ENCODE measurements at regions not wholly inside any gene's neighbourhood (a gene's known extent, or its start where the extent isn't known, plus 50 kb on each side); places are given as distances from the start of the nearest gene placed in this dataset.

DNA sequence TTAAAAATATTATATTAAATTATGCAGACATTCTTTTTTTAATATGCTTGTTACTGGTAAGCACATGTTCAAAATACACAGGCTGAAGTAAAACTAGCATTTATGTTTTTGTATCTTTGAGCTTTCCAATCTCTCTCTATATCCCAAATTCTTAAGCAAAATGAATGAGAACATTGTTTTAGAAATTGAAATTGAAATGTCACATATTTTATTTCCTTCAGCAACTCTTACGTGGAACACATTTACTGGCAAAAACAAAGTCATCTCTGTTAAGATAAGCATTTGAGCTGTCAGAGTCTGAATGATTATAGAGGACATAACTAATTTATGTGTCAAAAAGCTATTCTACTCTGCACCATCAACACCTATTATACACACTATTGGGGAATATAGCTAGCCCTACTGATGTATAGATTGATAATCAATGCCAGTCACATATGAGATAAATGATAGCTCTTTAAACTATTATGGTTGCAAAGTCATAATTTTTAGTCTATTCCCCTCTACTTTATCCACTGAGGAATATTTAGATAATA, 535.4 kb upstream of the BCHE start:
- no peak for DNase-seq (ENCODE audit: low spot score)
- ATAC-seq = no peak

DNA sequence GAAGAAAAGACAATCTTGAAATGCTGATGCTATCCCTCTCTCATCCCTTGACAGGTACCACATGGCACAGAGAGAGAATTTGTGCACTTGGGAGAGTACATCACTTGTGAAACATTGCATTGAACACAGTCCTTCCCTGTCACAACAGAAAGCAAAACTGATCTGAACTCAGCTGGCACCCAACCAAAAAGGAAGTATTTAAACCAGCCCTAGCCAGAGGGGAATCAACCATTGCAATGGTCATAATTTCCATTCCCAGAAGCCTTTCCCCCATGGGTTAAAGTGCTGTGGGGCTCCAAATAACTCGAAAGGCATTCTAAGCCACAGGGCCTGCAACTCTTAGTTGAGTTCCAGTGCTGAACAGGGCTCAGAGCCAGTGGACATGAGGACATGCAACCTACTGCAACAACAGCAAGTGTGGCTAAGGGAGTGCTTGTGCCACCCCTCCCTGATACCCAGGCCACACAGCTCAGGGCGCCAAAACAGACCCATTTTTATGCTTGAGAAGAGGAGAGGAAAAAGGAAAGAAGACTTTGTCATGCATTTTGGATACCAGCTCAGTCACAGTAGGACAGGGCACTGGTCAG, 530.8 kb upstream of the BCHE start:
- ATAC-seq (no peak), DNase-seq (ENCODE audit: low spot score) (no peak)

DNA sequence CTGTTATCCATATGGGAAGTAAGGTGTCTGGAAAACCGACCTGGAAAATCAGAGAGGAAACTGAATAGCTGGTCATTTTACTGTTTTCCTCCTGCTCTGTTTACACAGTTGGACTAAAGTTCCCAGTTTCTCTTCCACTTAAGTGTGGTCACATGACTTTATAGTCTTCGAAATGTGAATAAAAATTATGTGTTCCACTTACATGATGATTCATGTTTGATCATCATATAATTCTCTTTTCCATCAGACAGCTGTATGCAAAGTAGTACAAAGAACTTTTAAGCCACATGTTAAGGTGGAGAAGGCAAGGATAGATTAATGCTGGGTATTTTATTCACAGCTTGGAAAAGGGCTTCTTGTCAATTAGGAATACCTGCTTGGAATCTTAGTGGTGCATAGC, 525.5 kb upstream of the BCHE start:
- DNase-seq (ENCODE audit: low spot score) (no peak), ATAC-seq (no peak)

DNA sequence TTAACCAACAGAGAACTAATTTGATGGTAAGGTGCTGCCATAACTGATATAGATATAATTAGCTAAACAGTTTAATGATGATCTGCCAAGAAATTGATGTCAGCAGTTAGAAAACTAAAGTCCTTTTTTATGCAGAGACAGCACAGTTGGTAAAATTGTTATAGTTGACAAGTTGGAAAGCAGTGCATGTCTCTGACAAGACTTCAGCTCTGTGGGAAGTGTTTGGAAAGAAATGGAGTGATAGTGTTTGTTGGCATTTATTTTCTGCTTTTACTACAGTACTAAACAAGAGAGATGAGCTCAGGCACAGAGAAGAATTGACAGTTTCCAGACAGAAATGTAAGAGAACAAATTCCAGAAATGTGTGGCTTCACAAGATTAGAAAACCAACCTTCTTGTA, 523.5 kb upstream of the BCHE start:
- no peak for DNase-seq (ENCODE audit: low spot score)
- no peak for ATAC-seq

DNA sequence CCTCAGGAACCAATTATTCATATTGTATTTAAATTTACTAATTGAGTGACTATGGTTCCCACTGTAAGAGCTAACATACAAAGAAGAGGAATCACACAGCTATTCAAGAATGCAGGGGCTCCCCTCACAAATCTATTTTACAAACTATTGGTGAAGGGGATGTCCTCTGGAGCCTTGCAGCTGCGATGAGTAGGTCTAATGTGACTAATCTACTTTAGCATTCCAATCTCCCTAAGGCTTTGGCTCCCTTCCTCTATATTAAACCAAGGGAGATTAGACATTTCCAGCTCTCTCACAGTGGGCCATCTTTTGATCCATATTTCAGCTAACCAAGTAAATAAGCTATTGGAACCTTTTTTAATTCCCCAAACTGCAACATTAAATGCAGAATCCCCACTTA, 514.2 kb upstream of the BCHE start:
- no peak for ATAC-seq
- DNase-seq (ENCODE audit: low spot score) = no peak

DNA sequence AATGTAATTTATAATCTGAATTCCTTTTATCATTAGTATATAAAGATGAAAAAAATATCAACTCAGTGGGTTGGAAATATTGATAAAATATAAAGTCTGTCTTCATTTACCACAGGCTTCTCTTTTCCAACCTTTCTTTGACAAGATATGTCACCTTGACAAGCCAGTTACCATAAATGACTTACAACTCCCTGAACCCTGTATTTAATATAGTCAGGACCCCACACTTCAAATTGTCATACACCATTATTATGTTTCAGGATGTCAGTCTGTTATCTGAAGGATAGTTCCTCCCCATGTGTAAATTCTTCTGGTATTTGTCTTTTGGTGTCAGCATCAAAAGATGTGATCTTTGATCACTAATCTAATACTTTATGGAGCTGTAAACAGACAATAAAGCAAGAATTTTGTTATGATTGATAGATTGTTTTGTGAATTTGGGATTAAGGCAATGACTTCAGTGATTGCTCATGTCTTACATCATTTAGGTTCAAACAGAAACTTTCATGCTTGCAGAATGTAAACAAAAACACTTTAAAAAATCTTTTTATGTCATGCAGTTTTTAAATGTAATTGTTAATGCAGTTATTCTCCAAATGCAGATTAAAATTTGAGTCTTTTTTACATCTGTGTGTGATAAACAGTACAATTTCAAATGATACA, 503.5 kb upstream of the BCHE start:
- ATAC-seq = no peak
- DNase-seq (ENCODE audit: low spot score) = no peak

DNA sequence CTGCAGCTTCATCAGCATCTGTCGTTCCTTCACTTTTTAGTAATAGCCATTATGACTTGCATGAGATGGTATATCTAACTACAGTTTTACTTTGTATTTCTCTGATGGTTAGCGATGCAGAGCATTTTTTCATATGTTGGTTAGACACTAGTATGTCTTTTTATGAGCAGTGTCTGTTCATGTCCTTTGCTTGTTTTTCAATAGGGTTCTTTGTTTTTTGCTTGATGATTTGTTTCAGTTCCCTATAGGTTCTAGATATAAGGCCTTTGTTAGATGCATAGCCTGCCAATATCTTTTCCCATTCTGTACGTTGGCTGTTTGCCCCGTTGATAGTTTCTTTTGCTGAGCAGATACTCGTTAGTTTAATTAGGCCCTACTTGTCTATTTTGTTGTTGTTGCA, 487.2 kb upstream of the BCHE start:
- ATAC-seq (no peak), DNase-seq (ENCODE audit: low spot score) (no peak)

DNA sequence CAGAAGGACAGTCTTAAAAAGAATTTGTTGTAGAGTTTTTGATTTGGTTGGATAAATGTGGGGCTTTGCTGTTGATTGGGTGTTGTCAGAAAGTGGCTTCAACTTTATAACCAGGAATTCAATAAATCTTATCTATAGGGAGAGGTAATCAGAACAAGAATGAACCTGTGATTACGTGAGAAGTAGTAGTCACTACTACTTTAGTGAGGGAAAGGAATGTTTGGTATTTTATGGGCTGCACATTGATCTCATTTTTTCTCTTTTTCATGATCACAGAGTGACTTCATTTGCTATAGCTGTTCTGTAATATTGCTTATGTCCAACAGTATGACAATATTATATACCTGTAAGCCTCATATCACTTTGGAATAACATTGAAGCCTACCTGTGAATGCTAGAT, 485.2 kb upstream of the BCHE start:
- no peak for DNase-seq (ENCODE audit: low spot score)
- no peak for ATAC-seq

DNA sequence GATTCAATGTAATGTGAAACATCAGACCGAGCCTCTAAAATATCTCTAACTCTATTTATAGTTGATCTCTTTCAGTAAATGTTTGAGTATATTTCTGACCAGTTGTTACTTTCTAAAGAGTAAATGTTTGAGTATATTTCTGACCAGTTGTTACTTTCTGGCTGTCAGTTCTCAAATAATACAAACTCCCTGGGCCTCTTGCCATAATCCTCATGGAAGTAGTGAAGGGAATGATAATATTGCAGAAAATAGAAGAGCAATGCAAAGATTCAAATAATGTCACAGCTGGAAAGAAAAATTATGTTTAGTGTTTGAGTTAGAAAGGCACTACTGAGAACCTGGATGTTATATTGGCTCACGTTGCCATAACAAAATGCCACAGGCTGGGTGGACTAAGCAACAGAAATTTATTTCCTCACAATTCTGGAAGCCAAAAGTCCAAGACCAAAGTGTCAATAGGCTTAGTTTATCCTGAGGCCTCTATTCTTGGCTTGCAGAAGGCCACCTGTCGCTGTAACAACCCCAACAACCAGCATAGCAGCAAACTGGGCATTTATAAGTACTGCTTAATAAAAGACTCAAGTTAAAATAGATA, 470.6 kb upstream of the BCHE start:
- ATAC-seq = no peak

DNA sequence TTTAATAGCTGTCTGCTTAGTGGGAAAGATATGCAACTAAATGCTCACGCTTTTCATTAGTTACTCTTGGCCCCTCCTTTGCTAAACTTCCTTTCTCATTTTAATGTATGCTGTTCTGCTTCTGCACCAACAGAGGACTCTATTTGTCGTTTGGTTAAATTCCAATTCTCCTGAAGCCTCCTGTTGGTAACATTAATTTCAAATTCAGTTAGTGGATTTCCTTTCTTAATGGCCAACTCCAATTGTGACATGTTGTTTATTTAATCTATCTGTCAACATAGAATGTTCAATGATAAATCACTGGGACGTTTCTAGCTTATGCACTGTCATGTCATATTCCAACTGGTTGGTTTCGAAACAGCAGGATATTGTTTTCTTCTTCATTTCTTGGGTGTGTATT, 467.4 kb upstream of the BCHE start:
- DNase-seq (ENCODE audit: low spot score) = no peak

More for the DNA sequence above, 470.6 kb upstream of the BCHE start:
- DNase-seq (ENCODE audit: low spot score) = no peak

DNA sequence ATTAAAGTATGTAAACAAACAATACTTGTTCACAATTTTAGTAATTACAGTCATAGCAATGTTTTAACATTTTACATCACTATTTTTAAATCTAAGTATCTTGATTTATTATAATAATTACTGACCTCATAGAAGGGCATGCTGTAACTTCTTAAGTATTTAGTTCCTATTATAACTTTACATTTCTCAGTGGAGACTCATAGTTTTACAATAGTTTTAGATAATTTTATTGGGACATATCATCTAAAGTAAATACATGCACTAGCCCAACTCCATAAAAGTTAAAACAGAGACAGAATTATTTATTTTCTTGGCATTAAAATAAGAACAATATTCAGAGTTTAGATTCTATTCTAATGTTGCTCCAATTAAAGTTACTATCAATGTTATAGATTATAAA, 466.5 kb upstream of the BCHE start:
- no peak for ATAC-seq
- no peak for DNase-seq (ENCODE audit: low spot score)

More for the DNA sequence above, 467.4 kb upstream of the BCHE start:
- no peak for ATAC-seq

DNA sequence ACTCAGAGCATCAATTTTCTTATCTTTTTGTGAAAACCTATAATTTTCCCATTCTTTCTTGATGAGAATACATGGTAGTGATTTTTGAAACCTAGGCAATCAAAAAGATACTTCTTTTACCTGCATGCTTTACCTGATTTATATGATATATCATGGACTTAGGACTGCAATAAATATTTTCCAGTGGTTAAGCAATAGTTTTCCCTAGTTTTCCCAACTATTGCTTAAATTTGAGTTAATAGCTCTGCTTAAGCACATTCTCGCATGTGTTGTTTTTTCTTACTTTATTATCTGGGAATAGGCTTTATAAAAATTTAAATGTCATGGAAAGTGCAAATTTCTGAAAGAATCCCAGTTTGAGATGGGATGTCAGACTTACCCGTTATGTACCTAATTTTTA, 465.1 kb upstream of the BCHE start:
- ATAC-seq (no peak), DNase-seq (ENCODE audit: low spot score) (no peak)

DNA sequence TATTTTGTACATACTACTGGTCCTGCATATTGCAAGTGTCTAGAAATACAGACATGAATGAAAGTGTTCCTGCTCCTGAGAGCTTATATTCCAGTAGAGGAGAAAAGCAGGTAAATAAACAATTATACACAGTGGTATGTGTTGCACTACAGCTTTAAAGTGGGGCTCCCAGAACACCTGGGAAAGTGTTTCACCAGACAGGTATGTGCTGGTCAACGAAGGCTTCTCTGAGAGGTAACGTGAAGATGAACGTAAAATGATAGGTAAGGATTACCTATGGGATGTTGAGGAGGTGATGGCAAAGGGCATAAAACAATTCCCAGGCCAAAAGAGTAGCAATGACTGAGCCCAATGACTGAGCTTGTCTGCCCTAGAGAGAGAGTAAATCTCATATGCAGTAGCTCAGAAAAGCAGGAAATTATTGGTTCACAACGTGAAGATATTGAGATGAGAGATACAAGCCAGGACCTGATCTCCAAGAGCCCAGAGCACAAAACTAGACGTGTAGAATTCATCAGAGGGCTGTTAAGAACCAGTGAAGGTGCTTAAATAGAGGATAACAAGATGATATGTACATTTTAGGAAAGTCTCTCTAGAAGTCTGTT, 459.1 kb upstream of the BCHE start:
- DNase-seq (ENCODE audit: low spot score) = no peak
- no peak for ATAC-seq

DNA sequence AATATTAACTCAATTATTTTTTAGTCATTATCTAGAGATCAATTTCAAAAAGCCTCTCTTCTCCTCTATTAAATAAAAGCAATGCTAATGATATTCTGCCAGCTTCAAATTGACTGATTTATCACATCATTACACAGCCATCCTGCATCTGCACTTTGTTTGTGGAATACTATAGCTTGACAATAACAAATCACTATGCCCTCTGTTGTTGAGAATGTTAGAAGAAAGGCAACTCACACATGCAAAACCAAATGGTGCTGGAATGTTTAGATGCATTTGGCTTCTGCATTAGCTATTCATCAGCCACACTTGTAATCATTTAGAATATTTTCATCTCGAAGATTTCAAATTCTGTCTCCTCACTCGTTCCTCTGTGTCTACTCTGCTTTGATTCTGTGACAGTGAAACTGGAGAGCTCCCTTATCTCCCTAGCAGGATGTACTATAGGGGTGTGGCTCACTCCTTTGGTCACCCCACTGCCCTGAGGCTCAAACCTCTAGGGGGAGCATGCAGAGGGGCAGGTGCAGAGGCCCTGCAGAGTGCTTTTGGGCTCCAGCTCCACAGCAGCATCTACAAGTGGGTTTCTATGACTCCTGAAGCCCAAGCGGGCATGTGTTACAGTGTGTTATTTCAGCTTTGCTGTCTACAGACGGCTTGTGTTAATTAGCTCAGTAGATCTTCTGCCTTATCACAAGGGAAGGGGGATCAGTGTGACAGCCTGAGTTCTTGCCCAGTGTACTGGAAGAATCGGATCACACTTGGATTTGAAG, 454.1 kb upstream of the BCHE start:
- ATAC-seq = no peak
- no peak for DNase-seq (ENCODE audit: low spot score)

DNA sequence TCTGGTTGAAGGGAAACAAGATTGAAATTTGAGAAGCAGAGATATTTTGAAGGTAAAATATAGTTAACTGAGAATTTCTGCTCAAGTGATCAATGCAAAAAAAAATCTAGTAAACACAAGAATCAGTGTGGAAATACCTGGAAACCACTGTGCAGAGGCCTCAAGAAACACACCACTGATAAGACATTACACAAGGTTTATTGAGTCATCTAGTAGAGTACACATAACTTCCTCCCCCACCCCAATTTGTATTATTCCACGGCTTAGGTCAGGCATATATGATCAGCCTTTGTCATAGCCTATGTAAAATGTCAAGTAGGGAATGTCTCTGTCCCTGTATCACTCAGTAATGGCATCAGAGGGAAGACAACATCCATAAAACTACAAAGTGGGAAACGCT, 447.8 kb upstream of the BCHE start:
- no peak for ATAC-seq
- no peak for DNase-seq (ENCODE audit: low spot score)

DNA sequence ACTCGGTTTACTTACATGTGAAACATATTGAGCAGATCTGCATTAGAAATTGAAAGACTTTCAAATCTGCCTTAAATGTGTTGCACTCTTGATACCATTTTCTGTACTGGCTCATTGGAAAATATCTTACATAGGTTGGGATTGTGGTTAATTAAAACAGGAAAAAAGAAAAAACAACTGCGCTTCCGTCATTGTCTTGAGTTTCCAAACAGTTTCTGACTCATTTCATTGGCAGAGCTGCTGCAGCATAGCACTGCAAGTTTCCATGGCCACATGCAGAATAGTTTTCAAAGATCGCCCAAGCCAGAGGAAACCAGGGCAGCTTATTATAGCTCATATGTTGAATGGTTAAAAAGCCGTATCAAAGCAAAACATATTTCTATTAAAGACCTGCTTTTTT, 446.6 kb upstream of the BCHE start:
- no peak for DNase-seq (ENCODE audit: low spot score)
- ATAC-seq = no peak

DNA sequence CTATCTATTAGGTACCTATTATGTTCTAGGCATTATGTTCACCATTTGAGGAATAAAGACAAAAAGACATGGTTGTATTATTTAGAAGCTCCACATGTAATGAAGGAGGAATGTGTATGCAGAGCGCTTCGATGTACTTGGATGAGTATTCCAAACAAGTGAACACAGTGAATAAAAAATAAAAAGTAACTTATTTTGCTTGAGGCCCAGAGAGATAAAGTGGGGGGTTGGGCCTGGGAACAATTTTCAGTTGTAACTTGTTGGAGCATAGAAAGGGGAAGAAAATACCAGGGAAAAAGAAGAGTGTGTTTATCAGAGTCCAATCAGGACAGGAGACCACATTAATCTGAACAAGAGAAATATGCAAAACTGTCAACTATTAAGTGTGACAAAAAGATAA, 445.7 kb upstream of the BCHE start:
- ATAC-seq (no peak), DNase-seq (ENCODE audit: low spot score) (no peak)

DNA sequence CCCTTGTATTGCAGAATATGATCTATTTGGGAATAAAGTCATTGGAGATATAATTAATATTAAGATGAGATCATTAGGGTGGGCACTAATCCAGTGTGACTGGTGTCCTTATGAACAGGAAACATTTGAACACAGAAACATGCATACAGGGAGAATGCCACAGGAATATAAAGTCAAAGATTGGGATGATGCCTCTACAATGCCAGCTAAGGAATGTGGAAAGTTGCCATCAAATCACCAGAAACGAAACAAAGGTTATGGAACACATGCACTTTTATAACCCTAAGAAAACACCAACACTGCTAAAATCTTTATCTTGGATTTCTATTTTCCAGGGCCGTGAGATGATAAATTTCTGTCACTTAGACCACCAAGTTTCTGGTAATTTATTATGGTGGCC, 442.4 kb upstream of the BCHE start:
- ATAC-seq (no peak), DNase-seq (ENCODE audit: low spot score) (no peak)

DNA sequence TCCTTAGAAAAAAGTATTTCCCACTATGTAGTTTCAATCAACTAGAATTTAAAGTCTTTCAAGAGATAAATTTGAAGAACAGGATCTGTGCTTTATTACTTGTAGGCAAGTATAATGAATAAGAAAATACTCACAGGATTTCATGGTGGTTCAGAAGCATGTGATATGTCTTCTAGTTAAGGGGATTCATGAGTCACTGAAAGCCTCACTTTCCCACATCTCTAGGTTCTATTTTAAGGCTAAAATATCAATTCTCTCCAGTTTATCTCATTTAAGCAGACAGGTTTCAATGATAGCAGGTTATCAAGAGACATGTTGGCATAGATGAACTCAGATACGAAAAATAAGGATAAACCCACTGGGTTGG, 437.8 kb upstream of the BCHE start:
- DNase-seq (ENCODE audit: low spot score) = no peak

DNA sequence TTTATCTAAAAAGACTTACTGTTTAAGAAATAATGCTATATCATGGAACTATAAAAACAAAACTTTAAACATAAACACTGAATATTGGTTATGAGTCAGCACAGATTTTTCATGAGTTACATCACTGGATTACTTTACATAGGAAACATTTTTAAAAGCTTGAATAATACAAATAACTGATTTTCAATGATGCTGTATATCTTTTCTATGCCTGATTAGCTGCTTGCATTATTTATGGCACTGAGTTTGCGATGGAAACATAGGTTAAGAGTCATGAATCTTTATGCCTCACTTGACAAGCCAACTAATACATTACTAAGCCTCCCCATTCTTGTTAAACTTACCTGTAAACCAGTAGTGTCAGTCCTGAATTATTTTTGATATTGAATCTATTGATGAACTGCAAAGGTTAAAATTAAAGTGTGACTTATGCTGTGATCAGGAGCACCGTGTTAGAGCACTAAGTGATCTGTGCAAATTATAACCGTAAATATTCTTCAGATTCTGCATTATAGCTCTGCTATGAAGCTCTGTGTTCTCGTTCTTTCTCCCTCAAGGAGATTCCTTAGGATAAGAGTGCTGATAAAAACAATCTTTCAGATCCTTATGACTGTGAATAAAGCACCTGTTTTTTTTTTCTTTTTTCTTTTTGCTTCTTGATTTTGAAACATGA, 437.3 kb upstream of the BCHE start:
- no peak for ATAC-seq
- DNase-seq (ENCODE audit: low spot score) = no peak

More for the DNA sequence above, 437.8 kb upstream of the BCHE start:
- ATAC-seq = no peak

DNA sequence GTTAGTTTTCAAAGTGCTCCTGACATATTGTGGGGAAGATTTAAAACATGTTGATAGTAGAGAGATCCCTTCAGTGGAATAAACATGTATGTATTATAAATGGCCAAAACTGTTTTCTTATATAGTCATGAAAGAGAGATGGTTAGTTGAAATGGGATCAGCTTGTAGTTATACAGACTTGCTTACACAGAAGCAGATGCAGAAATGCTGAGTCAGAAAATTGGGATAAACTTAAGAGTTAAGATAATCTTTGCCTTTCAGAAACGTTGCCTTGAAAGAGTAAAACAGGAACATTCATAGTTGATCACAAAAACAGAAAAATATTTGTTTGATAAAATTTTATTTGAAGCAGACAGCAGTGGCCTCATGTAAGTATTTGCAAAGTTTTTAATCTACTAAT, 433.2 kb upstream of the BCHE start:
- ATAC-seq (no peak), DNase-seq (ENCODE audit: low spot score) (no peak)

All from left lobe of liver (tissue), 2 donors.